Loucy (cell line): ENCODE measurements at regions not wholly inside any gene's neighbourhood (a gene's known extent, or its start where the extent isn't known, plus 50 kb on each side); places are given as distances from the start of the nearest gene placed in this dataset.

Experiments used
- H2AFZ ChIP-seq: fragments of 200-600 bp; sonication (generic); 2 replicates; pipeline ENCODE4 v1.6.0; 2016; ENCODE audit warnings: antibody characterized with exemption, mild to moderate bottlenecking, low read length, moderate library complexity
- H3F3A ChIP-seq: fragments of 200-600 bp; 2 replicates; pipeline ENCODE4 v1.6.0; 2016; ENCODE audit warnings: antibody characterized with exemption, low read depth, mild to moderate bottlenecking
- H3K27me3 ChIP-seq: fragments of 200-600 bp; sonication (generic); 2 replicates; pipeline ENCODE4 v1.6.1; 2014; ENCODE audit warnings: low read length, mild to moderate bottlenecking; ENCODE audit not compliant: insufficient read depth, poor library complexity, severe bottlenecking
- H3K36me3 ChIP-seq: fragments of 200-600 bp; sonication (generic); 2 replicates; pipeline ENCODE4 v1.6.1; 2016; ENCODE audit warnings: low read length; ENCODE audit not compliant: insufficient read depth
- H3K4me1 ChIP-seq: fragments of 200-600 bp; sonication (generic); 2 replicates; pipeline ENCODE4 v1.5.1; 2014; ENCODE audit warnings: low read length, mild to moderate bottlenecking; ENCODE audit not compliant: insufficient read depth, poor library complexity, severe bottlenecking
- H3K4me2 ChIP-seq: fragments of 200-600 bp; sonication (generic); 2 replicates; pipeline ENCODE4 v1.6.0; 2014; ENCODE audit warnings: antibody characterized with exemption, low read length, low read depth, mild to moderate bottlenecking; ENCODE audit not compliant: poor library complexity, severe bottlenecking
- H3K4me3 ChIP-seq: fragments of 200-600 bp; sonication (generic); 2 replicates; pipeline ENCODE4 v1.5.1; 2014; ENCODE audit warnings: low read length, mild to moderate bottlenecking, mixed read lengths; ENCODE audit not compliant: poor library complexity, severe bottlenecking
- H3K79me2 ChIP-seq: fragments of 200-600 bp; sonication (generic); 2 replicates; pipeline ENCODE4 v1.6.1; 2014; ENCODE audit warnings: low read length; ENCODE audit not compliant: insufficient read depth
- H3K9ac ChIP-seq: fragments of 200-600 bp; sonication (generic); 2 replicates; pipeline ENCODE4 v1.6.0; 2014; ENCODE audit warnings: mild to moderate bottlenecking, low read depth, low read length, moderate library complexity; ENCODE audit not compliant: poor library complexity, severe bottlenecking
- H3K9me2 ChIP-seq: fragments of 200-600 bp; sonication (generic); replicated peaks from 2 replicates; pipeline ENCODE4 v1.6.1; 2016; ENCODE audit warnings: low read depth, low read length, mixed read lengths
- H3K9me3 ChIP-seq: fragments of 200-600 bp; sonication (generic); 2 replicates; pipeline ENCODE4 v1.6.1; 2014; ENCODE audit warnings: mild to moderate bottlenecking, antibody characterized with exemption, low read length, low read depth; ENCODE audit not compliant: insufficient read depth
- H4K20me1 ChIP-seq: fragments of 200-600 bp; sonication (generic); 2 replicates; pipeline ENCODE4 v1.6.0; 2014; ENCODE audit warnings: antibody characterized with exemption, low read length, mild to moderate bottlenecking; ENCODE audit not compliant: insufficient read depth, poor library complexity, severe bottlenecking
- CTCF ChIP-seq: fragments of 200-600 bp; sonication (generic); conservative IDR thresholded peaks from 2 replicates; pipeline ENCODE4 v1.5.1; 2014; ENCODE audit warnings: mild to moderate bottlenecking, antibody characterized with exemption, low read length
- EZH2phosphoT487 ChIP-seq: fragments of 200-600 bp; IDR thresholded peaks from 2 replicates; pipeline ENCODE4 v1.6.1; 2018; ENCODE audit warnings: antibody characterized with exemption, mild to moderate bottlenecking, moderate library complexity, borderline replicate concordance

- no peak for TF ChIP-seq EZH2phosphoT487
- TF ChIP-seq CTCF = no peak
- H4K20me1 ChIP-seq = no peaks in the 10 kb centered on the region
Observed at GRCh38 chr3:117473981-117474538, 764.5 kb downstream of the TUSC7 start.

GRCh38 chr3:117476572-117476971, 767.0 kb downstream of the TUSC7 start:
- no peaks in the 10 kb centered on the region for H3K9me3 ChIP-seq
- H3K36me3 ChIP-seq = no peaks in the 10 kb centered on the region
- H4K20me1 ChIP-seq = no peaks in the 10 kb centered on the region
- TF ChIP-seq CTCF (no peak), EZH2phosphoT487 (no peak)
- H3K4me2 ChIP-seq = no peak overlapping the region
- no peaks in the 10 kb centered on the region for H3K9me2 ChIP-seq
- H3K27me3 ChIP-seq = no peaks in the 10 kb centered on the region
- no peaks in the 10 kb centered on the region for H3K4me1 ChIP-seq
- no peak overlapping the region for H3K9ac ChIP-seq
- no peaks in the 10 kb centered on the region for H3K79me2 ChIP-seq
- H3K4me3 ChIP-seq = no peak overlapping the region
- no peak overlapping the region for H2AFZ ChIP-seq
- no peaks in the 10 kb centered on the region for H3F3A ChIP-seq

More at GRCh38 chr3:117473981-117474538, 764.5 kb downstream of the TUSC7 start:
- Histone ChIP-seq H3K36me3 (no peaks in the 10 kb centered on the region), H3K9me2 (no peaks in the 10 kb centered on the region), H3K4me1 (no peaks in the 10 kb centered on the region), H3K4me3 (no peak overlapping the region), H3F3A (no peaks in the 10 kb centered on the region), H3K9me3 (no peaks in the 10 kb centered on the region), H3K4me2 (no peak overlapping the region), H3K27me3 (no peaks in the 10 kb centered on the region), H2AFZ (no peak overlapping the region), H3K9ac (no peak overlapping the region), H3K79me2 (no peaks in the 10 kb centered on the region)

- Histone ChIP-seq H3K4me2 (no peak overlapping the region), H3K4me1 (no peaks in the 10 kb centered on the region), H3K36me3 (no peaks in the 10 kb centered on the region), H3K9ac (no peak overlapping the region), H3K9me3 (no peaks in the 10 kb centered on the region), H3K27me3 (no peaks in the 10 kb centered on the region), H3K9me2 (no peaks in the 10 kb centered on the region), H4K20me1 (no peaks in the 10 kb centered on the region), H3F3A (no peaks in the 10 kb centered on the region), H3K79me2 (no peaks in the 10 kb centered on the region), H3K4me3 (no peak overlapping the region), H2AFZ (no peak overlapping the region)
- TF ChIP-seq EZH2phosphoT487 (no peak), CTCF (no peak)
Observed at GRCh38 chr3:117477214-117477755, 767.7 kb downstream of the TUSC7 start.
